ENCODE measurements at regions not wholly inside any gene's neighbourhood (a gene's known extent, or its start where the extent isn't known, plus 50 kb on each side); places are given as distances from the start of the nearest gene placed in this dataset.
A peak's percentile ranks its signal among the peaks of the same experiment; 100 is the strongest.

DNA sequence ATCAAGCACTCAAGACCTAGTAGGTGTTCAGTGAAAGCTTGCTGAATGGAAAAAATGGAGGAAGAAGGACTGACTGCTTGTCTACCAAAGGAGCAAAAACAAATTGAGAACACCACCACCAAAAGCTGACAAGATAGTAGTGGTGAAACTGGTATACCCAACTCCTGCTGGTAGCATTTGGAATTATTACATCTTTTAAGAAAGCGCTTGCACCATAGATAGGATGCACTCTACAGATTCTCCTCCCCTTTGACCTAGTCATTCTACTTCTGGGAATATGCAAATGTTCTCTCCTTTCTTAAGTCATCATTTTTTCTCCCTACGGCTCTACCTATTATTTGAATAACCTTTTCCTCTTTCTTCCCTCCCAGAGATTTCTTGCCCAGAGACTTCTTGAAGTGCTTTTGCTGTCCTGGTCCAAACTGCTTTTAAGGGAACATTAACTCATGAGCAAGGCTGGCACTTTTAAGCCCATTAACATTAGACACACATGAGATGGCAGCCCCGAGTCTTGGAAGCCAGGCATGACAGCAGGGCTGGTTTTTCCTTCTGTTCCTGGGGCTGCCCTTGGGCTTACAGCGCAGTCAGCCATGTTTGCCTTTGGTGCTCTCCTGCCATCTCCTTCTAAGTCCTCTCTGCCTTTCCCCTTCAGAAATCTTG lies 75.0 kb upstream of the TLE3 start:
- TF ChIP-seq, protein P1, sequence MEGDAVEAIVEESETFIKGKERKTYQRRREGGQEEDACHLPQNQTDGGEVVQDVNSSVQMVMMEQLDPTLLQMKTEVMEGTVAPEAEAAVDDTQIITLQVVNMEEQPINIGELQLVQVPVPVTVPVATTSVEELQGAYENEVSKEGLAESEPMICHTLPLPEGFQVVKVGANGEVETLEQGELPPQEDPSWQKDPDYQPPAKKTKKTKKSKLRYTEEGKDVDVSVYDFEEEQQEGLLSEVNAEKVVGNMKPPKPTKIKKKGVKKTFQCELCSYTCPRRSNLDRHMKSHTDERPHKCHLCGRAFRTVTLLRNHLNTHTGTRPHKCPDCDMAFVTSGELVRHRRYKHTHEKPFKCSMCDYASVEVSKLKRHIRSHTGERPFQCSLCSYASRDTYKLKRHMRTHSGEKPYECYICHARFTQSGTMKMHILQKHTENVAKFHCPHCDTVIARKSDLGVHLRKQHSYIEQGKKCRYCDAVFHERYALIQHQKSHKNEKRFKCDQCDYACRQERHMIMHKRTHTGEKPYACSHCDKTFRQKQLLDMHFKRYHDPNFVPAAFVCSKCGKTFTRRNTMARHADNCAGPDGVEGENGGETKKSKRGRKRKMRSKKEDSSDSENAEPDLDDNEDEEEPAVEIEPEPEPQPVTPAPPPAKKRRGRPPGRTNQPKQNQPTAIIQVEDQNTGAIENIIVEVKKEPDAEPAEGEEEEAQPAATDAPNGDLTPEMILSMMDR (IDR thresholded peaks at IDR 0.05) = no peak
- H3K9me3 ChIP-seq (ENCODE audit: control insufficient read depth, insufficient read depth, low read length) = no peaks in the 10 kb centered on the region
- H3K27me3 ChIP-seq (ENCODE audit: control insufficient read depth, insufficient read depth, low read length) = no peaks in the 10 kb centered on the region
- Mint-ChIP-seq H3K27ac (no peak overlapping the region), H3K4me1 (no peaks in the 10 kb centered on the region), H3K36me3 (no peaks in the 10 kb centered on the region), H3K4me3 (no peak overlapping the region), H3K9me3 (no peaks in the 10 kb centered on the region), H3K27me3 (ENCODE audit: low read depth in 2 of 2) (peaks cover 27 to 33% of the 10 kb centered on the region in 2 donors)
- H3K36me3 ChIP-seq (ENCODE audit: control insufficient read depth, insufficient read depth, low read length) = no peaks in the 10 kb centered on the region
- DNase-seq (no peak), ATAC-seq (no peak)
- no peak overlapping the region for H3K4me3 ChIP-seq (ENCODE audit: low read length)
- WGBS (ENCODE audit: insufficient coverage) = 78% methylated on average over 4 of the region's 4 CpGs
- H3K27ac ChIP-seq (ENCODE audit: low read length) = no peak overlapping the region
- H3K4me1 ChIP-seq (ENCODE audit: control insufficient read depth, insufficient read depth, low read length) = no peaks in the 10 kb centered on the region
- intact Hi-C loops (cut with micrococcal nuclease) = no loop called here

DNA sequence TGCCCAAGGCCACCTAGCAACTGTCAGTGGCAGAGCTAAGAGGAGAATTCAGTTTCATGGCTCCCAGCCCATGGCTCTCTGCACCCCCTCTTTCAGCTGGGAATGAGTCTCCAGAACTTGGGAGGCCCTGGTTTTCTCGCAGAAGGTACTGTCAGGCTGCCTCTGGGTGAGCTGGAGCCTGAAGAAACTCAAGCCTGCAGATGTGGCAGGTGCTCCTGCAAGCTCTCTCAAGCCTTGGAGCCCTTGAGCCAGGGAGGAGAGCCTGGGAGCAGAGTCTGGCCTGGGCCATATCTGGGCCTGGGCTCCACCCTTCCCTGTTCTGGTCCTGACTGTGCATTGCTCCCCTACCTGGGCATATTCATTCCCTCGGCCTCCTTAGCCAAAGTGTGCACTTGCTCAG lies 74.4 kb upstream of the TLE3 start:
- Mint-ChIP-seq H3K9me3 (no peaks in the 10 kb centered on the region), H3K27me3 (ENCODE audit: low read depth in 2 of 2) (peaks cover 27 to 33% of the 10 kb centered on the region in 2 donors), H3K4me1 (no peaks in the 10 kb centered on the region), H3K36me3 (no peaks in the 10 kb centered on the region), H3K4me3 (no peak overlapping the region), H3K27ac (no peak overlapping the region)
- H3K27ac ChIP-seq (ENCODE audit: low read length) = no peak overlapping the region
- H3K9me3 ChIP-seq (ENCODE audit: control insufficient read depth, insufficient read depth, low read length) = no peaks in the 10 kb centered on the region
- no peak for DNase-seq
- H3K27me3 ChIP-seq (ENCODE audit: control insufficient read depth, insufficient read depth, low read length) = no peaks in the 10 kb centered on the region
- WGBS (ENCODE audit: insufficient coverage) = 92% methylated on average over 2 of the region's 2 CpGs
- peak in 1 of 3 donors; percentile 35 for ATAC-seq
- TF ChIP-seq, protein P1 (IDR thresholded peaks at IDR 0.05) = no peak
- H3K4me3 ChIP-seq (ENCODE audit: low read length) = no peak overlapping the region
- no peaks in the 10 kb centered on the region for H3K4me1 ChIP-seq (ENCODE audit: control insufficient read depth, insufficient read depth, low read length)
- intact Hi-C loops (cut with micrococcal nuclease) = no loop called here
- H3K36me3 ChIP-seq (ENCODE audit: control insufficient read depth, insufficient read depth, low read length) = no peaks in the 10 kb centered on the region

DNA sequence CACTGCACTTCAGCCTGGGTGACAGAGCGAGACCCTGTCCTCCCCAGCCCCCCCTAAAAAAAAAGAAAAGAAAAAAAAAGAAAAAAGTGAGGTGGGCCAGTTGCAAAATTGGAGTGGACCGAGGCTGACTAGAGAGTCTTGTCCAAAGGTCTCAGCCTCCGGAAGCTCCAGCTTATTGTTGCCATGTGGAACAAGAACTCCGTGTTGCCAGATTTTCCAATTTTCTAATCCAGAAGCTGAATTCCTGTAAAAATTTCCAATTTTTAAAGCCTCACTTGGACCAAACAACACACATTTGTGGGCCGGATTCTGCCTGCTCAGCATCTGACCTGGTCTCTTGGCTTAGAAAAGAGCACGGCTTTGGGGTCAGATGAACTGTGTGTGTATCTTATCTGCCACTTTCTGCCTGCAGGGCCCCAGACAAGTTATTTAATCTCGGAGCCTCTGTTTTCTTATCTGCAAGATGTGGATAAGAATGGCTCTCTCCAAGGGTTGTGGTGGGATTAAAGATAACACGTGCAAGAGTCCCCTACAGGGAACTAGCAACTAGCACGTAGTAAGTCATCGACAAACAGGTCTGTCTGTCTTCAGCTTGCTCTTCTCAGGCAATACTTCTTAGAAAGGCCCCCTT lies 73.7 kb upstream of the TLE3 start:
- Mint-ChIP-seq H3K36me3 (no peaks in the 10 kb centered on the region), H3K27me3 (ENCODE audit: low read depth in 2 of 2) (peaks cover 26 to 31% of the 10 kb centered on the region in 2 donors), H3K4me1 (no peaks in the 10 kb centered on the region), H3K9me3 (no peaks in the 10 kb centered on the region), H3K4me3 (no peak overlapping the region), H3K27ac (no peak overlapping the region)
- ATAC-seq (no peak), DNase-seq (no peak)
- Histone ChIP-seq H3K4me1 (ENCODE audit: control insufficient read depth, insufficient read depth, low read length) (no peaks in the 10 kb centered on the region), H3K36me3 (ENCODE audit: control insufficient read depth, insufficient read depth, low read length) (no peaks in the 10 kb centered on the region), H3K27ac (ENCODE audit: low read length) (no peak overlapping the region), H3K9me3 (ENCODE audit: control insufficient read depth, insufficient read depth, low read length) (no peaks in the 10 kb centered on the region), H3K4me3 (ENCODE audit: low read length) (no peak overlapping the region), H3K27me3 (ENCODE audit: control insufficient read depth, insufficient read depth, low read length) (no peaks in the 10 kb centered on the region)
- 91% methylated on average over 10 of the region's 10 CpGs for WGBS (ENCODE audit: insufficient coverage)
- TF ChIP-seq, protein P1 (IDR thresholded peaks at IDR 0.05) = no peak
- intact Hi-C loops (cut with micrococcal nuclease) = no loop called here
